LoVo (cell line): ENCODE measurements at regions not wholly inside any gene's neighbourhood (a gene's known extent, or its start where the extent isn't known, plus 50 kb on each side); places are given as distances from the start of the nearest gene placed in this dataset.
"Not testable (repeated sequence)": the region's sequence is repeated elsewhere in the genome, so short reads cannot be mapped to it uniquely, and the experiment has no call there.

ENCODE experiments used
- DNase-seq: peaks from one replicate; pipeline ENCODE4 v3.0.0-alpha.2; 2016; ENCODE audit warnings: low spot score

DNA sequence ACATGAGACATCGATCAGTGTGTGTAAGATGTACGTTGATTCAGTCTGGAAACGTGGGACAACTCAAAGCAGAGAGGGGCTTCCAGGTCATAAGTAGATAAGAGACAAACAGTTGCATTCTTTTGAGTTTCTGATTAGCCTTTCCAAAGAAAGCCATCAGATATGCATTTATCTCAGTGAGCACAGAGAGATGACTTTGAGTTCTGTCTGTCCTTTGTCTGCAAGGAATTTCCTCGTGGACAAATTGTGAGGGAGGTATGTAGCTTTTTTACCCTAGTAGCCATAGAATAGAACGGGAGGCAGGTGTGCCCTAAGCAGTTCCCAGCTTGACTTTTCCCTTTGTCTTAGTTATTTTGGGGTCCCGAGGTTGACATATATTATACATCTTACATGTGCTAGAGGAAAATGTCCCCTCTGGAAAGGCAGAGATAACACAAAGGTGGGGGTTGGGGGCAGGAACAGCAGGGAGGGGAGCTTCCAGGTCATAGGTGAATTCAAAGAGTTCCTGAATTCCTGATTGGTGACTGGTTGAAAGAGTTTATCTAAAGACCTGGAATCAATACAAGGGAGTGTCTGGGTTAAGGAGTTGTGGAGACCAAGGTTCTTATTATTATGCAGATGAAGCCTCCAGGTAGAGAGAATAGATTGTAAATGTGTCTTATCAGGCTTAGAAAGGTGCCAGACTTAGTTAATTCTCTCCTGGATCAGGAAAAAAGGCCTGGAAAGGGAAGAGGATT, 237.0 kb downstream of the NFATC2 start:
- no peak for DNase-seq

DNA sequence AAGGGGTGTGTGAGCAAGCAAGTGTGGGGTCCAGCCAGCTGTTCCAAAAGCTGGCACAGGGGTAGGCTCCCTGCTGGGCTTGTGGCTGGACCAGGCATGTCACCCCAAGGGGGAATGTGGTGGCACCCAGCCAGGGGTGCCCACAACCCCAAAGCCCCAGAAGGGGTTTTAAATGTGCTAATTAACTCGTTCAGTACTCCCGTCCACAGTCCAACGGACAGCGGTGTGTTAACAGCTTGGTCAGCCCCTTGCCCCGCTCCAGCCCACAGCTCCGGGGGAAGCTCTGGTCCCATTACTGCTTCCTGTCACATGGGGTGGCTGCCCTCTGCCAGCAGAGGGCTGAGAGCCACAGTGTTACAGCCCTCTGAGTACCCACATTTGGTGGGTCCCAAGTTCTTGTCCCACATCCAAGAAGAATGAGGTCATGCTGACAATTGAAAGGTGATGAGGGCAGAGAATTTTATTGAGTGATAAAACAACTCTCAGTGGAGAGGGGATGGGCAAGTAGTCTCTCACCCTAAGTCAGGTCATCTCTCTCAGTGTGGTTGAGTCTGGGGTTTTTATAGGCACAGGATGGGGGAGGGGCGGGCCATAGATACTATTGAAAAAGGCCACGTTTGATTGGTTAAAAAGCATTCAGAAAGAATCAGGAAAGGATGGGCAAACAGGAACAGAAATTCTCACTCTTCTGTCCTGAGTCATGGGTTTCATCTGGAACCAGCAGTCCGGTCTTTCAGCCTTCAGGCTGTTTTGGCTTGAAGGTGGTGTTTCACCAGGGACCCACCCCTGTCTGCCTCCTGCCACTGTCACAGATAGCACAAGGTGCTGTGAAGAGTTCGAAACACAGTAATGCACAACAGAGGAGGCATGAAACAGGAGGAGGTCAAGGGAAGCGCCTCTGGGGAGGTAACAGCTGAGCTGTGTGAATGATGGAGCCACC, 238.5 kb downstream of the NFATC2 start:
- no peak for DNase-seq

DNA sequence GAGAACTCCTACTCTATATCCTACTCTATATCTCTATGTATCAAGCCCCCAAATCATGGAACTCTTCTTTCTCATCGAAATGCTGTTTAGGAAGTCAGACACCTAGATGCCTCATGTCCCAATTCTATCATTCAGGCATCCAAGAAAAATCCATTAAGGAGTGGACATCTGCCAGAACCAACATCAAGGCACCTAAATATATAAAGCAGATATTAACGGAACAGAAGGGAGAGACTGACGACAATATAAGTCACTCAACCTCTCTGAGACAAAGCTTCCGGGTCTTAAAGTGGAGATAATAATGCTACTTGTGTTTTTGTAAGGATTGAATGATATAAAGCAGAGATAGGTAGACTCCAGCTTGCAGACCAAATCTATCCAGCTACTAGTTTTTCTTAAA, 241.5 kb downstream of the NFATC2 start:
- DNase-seq: no peak

DNA sequence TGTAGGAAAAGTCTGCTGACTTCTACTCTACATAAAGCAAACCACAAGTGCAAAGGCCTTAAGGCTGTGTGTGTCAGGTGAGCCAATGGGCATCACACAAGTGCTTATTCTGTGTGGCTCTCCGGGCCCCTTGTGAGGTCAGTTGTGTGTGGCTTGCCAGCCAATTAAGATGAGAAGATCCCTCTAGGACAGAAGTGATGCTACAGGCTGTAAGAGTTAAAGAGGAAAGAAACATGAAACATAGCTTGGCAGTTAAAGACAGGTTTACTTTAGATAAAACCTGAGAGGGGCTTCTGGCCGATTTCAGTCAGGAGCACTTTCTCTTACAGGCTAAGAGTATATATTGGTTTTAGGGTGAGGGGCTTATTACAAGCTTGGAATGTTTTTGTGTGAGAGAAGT, 242.4 kb downstream of the NFATC2 start:
- no peak for DNase-seq

DNA sequence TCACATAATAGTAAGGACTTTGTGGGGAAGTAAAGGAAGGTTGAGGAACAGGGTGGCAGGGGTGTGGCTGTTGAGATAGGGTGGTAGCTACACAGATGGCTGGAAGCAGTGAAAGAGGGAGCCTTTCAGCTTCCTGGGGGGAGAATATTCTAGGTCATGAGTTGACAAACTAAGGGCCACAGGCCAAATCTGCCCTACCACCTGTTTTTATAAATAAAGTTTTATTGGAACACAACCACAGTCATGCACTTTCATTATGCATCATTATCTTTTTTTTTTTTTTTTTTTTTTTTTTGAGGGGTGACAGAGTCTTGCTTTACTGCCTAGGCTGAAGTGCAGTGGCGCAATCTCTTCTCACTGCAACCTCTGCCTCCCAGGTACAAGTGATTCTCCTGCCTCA, 243.1 kb downstream of the NFATC2 start:
- DNase-seq: no peak

DNA sequence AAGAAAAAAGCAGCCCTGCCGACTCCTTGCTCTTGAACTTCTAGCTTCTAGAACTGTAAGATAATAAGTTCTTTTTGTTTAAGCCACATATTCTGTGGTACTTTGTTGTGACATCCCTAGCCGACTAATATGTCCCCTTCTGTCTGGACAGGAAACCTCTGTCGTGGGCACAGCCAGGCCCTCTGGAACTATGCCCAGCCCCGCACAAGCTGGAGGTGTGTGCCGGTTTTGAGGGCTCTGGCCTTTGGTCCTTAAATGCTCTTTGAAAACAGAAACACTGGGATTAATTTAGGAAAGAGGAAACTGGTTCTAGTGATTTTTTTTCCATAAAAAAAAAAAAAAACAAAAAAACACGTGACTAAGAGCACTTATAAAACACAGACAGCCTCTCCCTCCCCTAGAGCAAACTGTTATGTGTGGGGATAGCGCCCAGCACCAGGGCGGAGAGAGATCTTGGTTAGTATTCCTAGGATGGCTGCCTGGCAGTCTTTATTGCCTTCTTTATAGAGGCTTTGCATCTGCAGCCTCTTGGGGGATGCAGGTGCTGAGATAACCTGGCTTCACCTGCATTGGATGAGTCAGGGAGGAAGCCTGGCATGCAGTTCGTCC, 244.3 kb downstream of the NFATC2 start:
- no peak for DNase-seq

DNA sequence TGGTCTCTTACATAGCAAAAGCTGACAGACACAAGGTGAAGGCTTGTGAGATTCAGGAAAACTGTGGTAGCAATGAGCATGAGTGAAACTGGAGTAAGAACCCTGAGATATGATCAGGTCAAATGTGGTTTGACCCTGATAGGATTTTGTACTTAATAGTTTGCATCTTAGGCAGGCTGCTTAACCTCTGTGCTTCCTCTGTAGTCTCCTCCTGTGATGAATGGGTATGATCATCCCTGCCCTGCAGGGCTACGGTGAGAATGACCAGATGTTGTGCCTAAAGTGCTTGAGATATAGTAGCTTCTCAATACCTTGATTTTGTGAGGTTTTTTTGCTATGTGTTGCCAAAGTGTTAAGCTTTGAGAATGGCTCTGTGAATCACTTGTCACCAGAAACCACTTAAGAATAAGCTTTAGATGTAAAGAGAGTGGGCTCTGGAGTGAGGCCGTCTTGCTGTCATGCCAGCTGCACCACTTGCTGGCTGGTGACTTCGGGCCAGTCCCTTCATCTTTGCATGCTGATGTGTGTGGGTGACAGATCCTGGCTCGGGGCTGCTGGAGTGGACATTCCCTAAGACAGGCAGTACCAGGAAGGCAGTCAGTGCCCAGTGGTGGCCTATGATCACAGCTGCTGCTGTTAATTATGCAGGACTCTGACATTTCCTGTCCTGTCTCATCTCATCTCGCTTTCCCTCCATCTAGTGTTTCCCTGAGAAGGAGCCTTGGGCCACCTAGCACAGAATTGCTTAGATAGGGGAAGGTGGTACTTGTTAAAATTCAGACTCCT, 254.7 kb downstream of the NFATC2 start:
- DNase-seq: no peak

DNA sequence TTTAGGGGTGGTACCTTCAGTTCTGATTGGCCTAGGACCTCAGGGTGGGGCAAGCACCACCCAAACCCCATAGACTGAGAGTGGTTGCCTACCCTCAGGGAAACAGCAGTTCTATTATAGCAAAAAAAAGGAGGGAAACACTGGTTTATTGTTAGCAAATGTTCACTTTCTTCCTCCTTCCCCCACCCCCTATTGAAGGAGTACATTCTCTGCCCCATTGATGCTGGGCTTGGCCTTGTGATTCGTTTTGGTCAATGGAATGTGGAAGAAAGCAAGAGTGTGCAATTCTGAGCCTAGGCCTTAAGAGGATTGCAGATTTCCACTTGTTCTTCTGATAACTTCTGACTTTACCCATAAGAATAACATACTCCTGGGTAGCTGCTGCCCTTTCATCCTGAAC, 255.8 kb downstream of the NFATC2 start:
- no peak for DNase-seq

DNA sequence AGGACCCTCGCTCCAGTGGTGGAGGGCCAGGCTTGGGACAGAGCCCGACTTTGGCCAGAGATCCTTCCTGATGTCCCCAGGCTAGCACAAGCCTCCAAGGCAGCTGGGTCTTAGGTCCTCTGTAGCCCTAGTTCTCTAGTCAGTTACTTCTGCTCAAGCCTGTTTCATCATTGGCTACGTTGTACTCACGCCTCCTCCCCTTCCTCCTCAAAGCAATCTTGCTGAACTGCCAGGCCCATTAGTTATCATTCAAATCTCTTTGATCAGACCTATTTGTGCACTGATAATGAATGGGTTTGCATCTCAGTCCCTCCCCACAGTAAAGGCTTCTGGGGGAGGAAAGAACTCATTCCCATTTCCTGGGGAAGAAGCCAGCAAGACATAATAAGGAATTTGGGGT, 256.8 kb downstream of the NFATC2 start:
- no peak for DNase-seq

DNA sequence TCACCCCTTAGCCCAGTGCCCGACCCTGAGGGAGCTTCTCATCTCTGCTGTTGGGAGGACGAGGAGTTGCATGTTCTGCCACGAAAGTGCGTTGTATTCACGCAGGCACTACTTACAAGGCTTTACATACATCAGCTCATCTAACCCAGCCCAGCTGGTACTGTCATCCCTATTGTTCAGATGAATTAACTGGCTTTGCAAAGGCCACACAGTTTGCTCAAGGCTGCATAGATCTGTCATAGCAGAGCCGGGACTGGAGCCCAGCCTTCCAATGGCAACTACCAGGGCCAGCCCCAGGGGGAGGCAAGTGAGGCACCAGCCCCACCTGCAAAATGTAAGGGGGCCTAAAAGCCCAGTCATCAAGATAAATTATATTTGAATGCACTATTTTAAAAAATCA, 257.6 kb downstream of the NFATC2 start:
- no peak for DNase-seq

DNA sequence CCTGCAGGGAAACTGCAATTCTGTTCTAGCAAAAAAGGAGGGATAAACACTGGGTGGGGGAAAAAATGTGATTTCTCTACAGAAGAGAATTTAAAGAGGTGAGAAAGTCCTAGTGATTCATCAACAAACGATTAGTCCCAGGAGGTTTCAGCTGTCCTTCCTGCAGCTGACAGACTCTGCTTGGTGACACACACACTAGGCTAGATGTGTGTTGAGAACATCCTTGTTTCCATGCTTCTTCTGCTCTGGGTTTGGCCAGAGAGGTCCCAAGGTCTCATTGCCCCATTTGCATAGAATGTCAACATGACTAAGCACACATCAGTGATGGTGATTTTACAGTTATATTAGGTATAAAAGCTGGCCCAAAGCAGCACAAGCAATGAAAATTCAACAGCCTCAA, 258.3 kb downstream of the NFATC2 start:
- DNase-seq: no peak

DNA sequence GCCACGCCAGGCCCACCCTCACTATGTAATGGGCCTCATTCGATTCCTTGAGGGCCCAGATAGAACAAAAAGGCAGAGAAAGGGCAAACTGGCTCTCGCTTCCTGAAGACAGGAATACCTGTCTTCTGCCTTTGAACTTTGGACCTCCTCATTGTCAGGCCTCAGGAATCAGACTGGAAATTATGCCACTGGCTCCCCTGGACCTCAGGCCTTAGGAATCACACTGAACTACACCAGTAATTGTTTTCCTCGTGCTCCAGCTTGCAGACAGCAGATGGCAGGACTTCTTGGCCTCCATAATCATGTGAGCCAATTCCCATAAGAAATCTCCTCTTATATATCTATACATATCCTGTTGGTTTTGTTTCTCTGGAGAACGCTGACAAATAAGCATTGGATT, 258.6 kb upstream of the KCNG1 start:
- no peak for DNase-seq

DNA sequence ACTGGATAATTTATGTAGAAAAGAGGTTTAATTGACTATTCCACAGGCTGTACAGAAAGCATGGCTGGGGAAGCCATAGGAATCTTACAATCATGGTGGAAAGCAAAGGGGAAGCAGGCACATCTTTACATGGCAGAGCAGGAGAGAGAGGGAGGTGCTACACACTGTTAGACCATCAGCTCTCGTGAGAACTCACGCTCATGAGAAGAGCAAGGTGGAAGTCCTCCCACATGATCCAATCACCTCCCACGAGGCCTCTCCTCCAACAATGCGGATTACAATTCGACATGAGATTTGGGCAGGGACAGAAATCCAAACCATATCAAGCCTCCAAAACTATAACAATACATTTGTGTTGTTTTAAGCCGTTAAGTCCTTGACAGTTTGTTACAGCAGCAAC, 257.1 kb upstream of the KCNG1 start:
- no peak for DNase-seq

DNA sequence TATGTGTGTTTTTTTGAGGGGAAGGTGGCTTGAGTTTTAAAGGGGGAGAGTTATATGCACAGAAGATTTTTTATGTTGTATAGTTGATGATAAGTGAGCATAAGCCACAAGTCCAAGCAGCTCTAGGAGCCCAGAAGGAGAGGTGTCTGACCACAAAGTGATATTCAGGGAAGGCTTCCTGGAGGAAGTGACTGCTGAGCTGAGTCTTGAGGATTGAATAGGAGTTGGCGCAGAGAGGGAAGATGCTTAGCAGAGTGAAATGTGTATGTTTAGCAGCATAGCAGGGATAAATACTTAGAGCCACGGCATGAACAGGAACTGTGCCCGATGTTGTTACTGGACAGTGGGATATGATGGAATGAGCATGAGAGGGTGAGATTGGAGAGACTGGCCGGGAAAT, 255.1 kb upstream of the KCNG1 start:
- no peak for DNase-seq

DNA sequence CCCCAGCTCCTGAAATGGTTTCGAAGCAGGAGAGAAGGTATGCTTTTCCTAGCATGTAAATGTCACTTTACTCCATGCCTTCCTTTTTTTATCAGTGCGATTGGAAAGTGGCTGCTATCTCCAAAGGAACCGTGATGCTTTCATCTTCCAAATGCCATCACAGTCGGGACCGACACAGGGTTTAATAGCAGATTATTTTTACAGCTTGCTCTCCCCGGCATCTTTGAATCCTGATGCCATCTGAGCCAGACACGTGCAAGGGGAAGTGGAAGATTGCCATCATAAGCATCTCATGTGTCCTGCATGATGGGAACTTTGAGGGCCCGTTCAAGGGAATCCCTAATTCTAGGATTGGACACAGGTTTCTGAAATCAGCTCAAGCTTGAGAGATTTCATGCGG, 253.4 kb upstream of the KCNG1 start:
- DNase-seq: no peak

DNA sequence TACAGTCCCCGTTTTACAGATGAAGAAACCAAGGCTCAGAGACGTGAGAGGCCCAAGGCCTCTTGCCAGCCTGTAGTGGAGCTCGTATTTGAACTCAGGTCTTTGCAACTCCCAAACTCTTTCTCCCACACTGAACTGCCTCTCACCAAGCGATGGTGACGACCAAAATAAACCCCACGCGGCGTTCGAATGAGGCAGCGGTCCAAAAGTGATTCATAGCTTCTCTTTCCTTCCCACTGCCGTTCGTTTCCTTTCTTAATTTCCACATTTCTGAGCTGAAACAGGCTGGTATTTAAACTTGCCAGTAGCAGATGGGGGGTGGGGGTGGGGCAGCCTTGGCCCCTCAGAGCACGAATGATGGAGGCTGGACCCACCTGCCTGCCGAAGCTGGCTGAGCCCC, 252.9 kb upstream of the KCNG1 start:
- no peak for DNase-seq

DNA sequence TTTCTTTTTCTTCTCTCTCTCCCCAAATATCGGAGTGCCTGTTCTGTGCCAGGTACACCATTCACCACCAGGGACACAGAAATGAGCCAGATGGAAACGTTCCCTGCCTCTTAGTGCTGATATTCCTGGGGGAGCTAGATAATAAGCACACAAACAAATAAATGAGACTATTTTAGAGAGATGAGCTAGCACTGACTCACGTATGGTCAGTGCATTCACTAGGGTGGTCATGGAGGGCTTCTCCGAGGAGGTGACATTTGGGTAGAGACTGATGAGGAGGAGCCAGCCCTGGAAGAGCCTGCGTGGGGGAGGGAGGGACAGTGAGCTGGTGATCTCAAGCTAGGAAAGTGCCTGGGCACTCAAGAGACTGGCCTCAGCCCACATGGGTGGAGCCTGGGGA, 252.3 kb upstream of the KCNG1 start:
- no peak for DNase-seq

DNA sequence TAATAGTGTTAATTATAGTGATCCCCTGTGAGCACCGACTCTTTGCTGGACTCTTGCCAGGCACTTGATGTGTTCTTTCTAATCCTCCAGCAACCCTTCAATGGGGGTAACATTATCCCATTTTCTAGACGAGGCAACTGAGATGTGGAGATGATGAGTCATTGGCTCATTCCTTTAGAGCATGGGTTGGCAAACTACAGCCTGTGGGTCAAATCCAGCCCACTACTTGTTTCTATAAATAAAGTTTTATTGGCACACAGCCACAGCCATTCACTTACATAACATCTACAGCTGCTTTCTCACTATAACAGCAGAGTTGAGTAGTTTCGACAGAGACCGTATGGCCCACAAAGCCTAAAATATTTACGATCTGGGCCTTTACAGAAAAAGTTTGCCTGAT, 249.5 kb upstream of the KCNG1 start:
- DNase-seq: no peak

DNA sequence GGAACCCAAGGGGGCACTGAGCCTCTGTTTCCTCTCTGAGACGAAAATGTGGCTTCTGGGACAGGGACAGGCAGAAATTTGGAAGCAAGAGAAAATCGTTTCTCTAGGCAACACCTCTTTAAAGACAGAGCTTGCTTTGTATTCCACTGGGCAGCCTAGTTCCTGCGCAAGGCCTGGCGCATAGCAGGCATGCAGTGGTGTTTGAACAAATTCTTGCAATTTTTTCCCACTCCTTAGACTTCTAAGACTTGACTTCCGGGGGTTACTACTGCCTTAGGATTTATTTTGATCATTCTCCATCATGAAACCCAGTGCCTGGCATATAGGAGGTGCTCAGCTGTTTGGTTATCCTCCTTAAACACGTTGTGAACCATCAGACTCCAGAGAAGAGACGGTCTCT, 249.0 kb upstream of the KCNG1 start:
- no peak for DNase-seq

DNA sequence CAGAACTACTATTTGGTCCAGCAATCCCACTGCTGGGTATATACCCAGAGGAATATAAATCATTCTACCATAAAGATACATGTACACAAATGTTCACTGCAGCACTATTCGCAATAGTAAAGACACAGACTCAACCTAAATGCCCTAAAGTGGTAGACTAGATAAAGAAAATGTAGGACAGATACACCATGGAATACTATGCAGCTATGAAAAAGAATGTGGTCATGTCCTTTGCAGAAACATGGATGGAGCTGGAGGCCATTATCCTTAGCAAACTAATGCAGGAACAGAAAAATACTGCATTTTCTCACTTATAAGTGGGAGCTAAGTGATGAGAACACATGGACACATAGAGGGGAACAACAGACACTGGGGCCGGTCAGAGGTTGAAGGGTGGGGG, 248.4 kb upstream of the KCNG1 start:
- not testable (repeated sequence) for DNase-seq

DNA sequence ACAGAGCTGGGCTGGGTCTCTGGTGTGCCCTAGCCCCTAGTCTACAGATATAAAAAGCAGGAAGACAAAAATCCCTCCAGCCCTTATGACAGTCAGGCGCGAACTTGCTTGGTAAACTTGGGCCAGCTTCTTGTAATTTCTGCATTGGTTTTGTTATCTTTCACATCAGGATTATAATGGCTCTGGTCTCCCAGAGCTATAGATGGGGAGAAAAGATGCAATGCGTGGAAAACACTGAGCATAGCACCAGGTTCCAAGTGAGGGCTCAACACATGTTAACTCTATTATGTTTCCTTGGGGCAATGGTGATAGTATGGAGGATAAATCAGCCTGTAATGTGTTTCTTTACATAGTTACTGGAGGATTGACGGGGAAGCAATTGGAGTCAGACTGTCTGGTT, 246.8 kb upstream of the KCNG1 start:
- no peak for DNase-seq

DNA sequence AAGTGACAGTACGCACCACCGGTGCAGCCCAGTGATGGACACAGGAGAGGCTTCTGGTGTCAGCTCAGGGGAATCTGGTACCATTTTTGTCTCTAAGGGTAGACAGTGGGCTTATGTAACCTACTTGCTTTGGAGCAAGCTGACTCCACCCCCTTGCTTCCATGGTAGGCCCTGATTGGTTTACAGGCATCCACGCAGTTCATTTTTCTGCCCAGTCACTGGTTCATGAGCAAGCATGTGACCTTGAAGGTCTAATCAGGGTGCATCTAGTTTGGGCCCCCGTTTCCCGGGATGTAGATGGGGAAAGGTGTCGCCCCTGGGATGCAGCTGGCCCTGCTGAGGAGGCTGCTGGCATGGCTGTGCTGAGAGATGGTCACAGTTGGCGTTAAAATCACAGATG, 244.8 kb upstream of the KCNG1 start:
- DNase-seq: no peak
